GM12878 (cell line): ENCODE measurements at regions not wholly inside any gene's neighbourhood (a gene's known extent, or its start where the extent isn't known, plus 50 kb on each side); places are given as distances from the start of the nearest gene placed in this dataset.

Experiments
- ATAC-seq: fragments of 200-7000 bp; cut with Tn5 transposase; 3 replicates; pipeline ENCODE4 v1.9.1; 2020; ENCODE audit warnings: mild to moderate bottlenecking, moderate library complexity
- BruUV-seq: library from RNA; stranded (reverse); fragments of 400-500 nt; replicated peaks from 2 replicates; lab custom pipeline; 2021; lab: Mats Ljungman, UMichigan
- CTCF ChIA-PET: fragments of 300-600 bp; sonication (Branson Sonifier 250); formaldehyde crosslinking; extraction: SDS; loops from one replicate; lab custom pipeline; 2021; ENCODE audit warnings: inconsistent platforms; lab: Yijun Ruan, JAX
- POLR2A ChIA-PET: fragments of 350-600 bp; formaldehyde crosslinking; extraction: SDS; loops from one replicate; lab custom pipeline; 2021; ENCODE audit warnings: inconsistent platforms; lab: Charles Lee
- RAD21 ChIA-PET: fragments of 300-600 bp; sonication (Branson Sonifier 250); formaldehyde crosslinking; loops from one replicate; lab custom pipeline; 2023; ENCODE audit warnings: antibody characterized with exemption; ENCODE audit not compliant: unreplicated experiment; lab: Charles Lee
- SMC1A ChIA-PET: fragments of 300-600 bp; sonication (Branson Sonifier 250); formaldehyde crosslinking; loops from one replicate; lab custom pipeline; 2023; ENCODE audit not compliant: unreplicated experiment, uncharacterized antibody; lab: Charles Lee
- DNase-seq: peaks from one replicate; pipeline ENCODE4 v3.0.0-alpha.2; 2011; ENCODE audit warnings: low read depth, low spot score
- FAIRE-seq: peaks from 3 replicates; lab custom pipeline; 2011; peaks lifted over from hg19 to GRCh38; lab: Jason Lieb, UNC
- H2AFZ ChIP-seq: 2 replicates; pipeline ENCODE4 v1.6.0; 2011; ENCODE audit warnings: low read depth, low read length, control low read depth; ENCODE audit not compliant: control insufficient read depth
- H3K27ac ChIP-seq: 2 replicates; pipeline ENCODE4 v1.5.1; 2011; ENCODE audit warnings: control low read depth; ENCODE audit not compliant: control insufficient read depth, insufficient read depth
- H3K27me3 ChIP-seq, 2 experiments: replicated peaks in 1 of 2; 2 replicates each; pipeline versions ENCODE4 v1.6.0 to v1.6.1; 2011; ENCODE audit warnings: low read length in 1 of 2; ENCODE audit not compliant: control insufficient read depth in 2 of 2, insufficient read depth in 2 of 2
- H3K36me3 ChIP-seq, 2 experiments: 2 replicates each; pipeline ENCODE4 v1.5.1; 2011; ENCODE audit warnings: low read length in 1 of 2; ENCODE audit not compliant: control insufficient read depth in 2 of 2, insufficient read depth in 2 of 2
- H3K4me1 ChIP-seq: 2 replicates; pipeline ENCODE4 v1.6.1; 2011; ENCODE audit warnings: mild to moderate bottlenecking, low read length, moderate library complexity, mixed read lengths; ENCODE audit not compliant: control insufficient read depth, insufficient read depth
- H3K4me2 ChIP-seq: 2 replicates; pipeline ENCODE4 v1.6.0; 2011; ENCODE audit warnings: control low read depth; ENCODE audit not compliant: control insufficient read depth, insufficient read depth
- H3K4me3 ChIP-seq: fragments of 200-600 bp; sonication (generic); 2 replicates; pipeline ENCODE4 v1.5.1; 2016
- H3K79me2 ChIP-seq: 2 replicates; pipeline ENCODE4 v1.6.0; 2011; ENCODE audit warnings: low read length; ENCODE audit not compliant: control insufficient read depth, insufficient read depth
- H3K9ac ChIP-seq: 2 replicates; pipeline ENCODE4 v1.8.0; 2011; ENCODE audit warnings: low read length, control low read depth, mixed read lengths; ENCODE audit not compliant: control insufficient read depth, insufficient read depth
- H3K9me3 ChIP-seq: replicated peaks from 3 replicates; pipeline ENCODE4 v1.5.1; 2011; ENCODE audit warnings: mild to moderate bottlenecking, low read length; ENCODE audit not compliant: control insufficient read depth, insufficient read depth
- H4K20me1 ChIP-seq: 2 replicates; pipeline ENCODE4 v1.6.0; 2011; ENCODE audit not compliant: control insufficient read depth, insufficient read depth
- CHD2 ChIP-seq: IDR thresholded peaks from 2 replicates; pipeline ENCODE4 v1.6.1; 2011; ENCODE audit warnings: low read depth, low read length, improper control_type of control experiment, borderline replicate concordance
- ETV6 ChIP-seq, 2 experiments: fragments of 450-650 bp in 1 of 2; IDR thresholded peaks in 1 of 2; conservative IDR thresholded peaks in 1 of 2; 2 replicates each; pipeline ENCODE4 v1.6.1; 2014; ENCODE audit warnings: antibody characterized with exemption in 1 of 2, borderline replicate concordance in 1 of 2, low read depth in 1 of 2, mild to moderate bottlenecking in 1 of 2, moderate library complexity in 1 of 2
- EZH2 ChIP-seq: IDR thresholded peaks from 2 replicates; pipeline ENCODE4 v1.6.1; 2012; ENCODE audit warnings: low read depth, mild to moderate bottlenecking, control low read depth, inconsistent platforms, low read length, borderline replicate concordance; ENCODE audit not compliant: control insufficient read depth
- HDAC2 ChIP-seq: fragments of 200-600 bp; sonication (generic); IDR thresholded peaks from 2 replicates; pipeline ENCODE4 v1.6.1; 2017
- IRF5 ChIP-seq: fragments of 450-650 bp; IDR thresholded peaks from 2 replicates; pipeline ENCODE4 v1.6.1; 2017; ENCODE audit warnings: borderline replicate concordance
- MTA3 ChIP-seq: IDR thresholded peaks from 2 replicates; pipeline ENCODE4 v1.6.1; 2012; ENCODE audit warnings: low read length, inconsistent platforms, borderline replicate concordance
- POLR2AphosphoS5 ChIP-seq: IDR thresholded peaks from 2 replicates; pipeline ENCODE4 v1.6.1; 2011; ENCODE audit warnings: mild to moderate bottlenecking, low read length, inconsistent platforms
- ZSCAN29 ChIP-seq: fragments of 450-650 bp; IDR thresholded peaks from 2 replicates; pipeline ENCODE4 v1.6.1; 2017; ENCODE audit warnings: mild to moderate bottlenecking, moderate library complexity
- in situ Hi-C: fragments of 300-500 bp; cut with MboI; formaldehyde crosslinking; loops from 9 replicates; pipeline ENCODE4 v1.14.3; 2018; ENCODE audit warnings: mixed read lengths
- intact Hi-C: fragments of 100-400 bp; cut with micrococcal nuclease; formaldehyde crosslinking; loops from one replicate; pipeline ENCODE4 v1.14.2; 2022; ENCODE audit not compliant: unreplicated experiment

- no peak for TF ChIP-seq ETV6 (conservative IDR thresholded peaks at IDR 0.05 in 1 of 2, IDR thresholded peaks at IDR 0.05 in 1 of 2; ENCODE audit: borderline replicate concordance in 1 of 2, low read depth in 1 of 2)
- TF ChIP-seq CHD2: no peak
- no peak for TF ChIP-seq HDAC2
These were observed 108.8 kb upstream of the PREP start (continued) for GRCh38 chr6:105511639-105512038.

GRCh38 chr6:105510746-105511145 is 107.9 kb upstream of the PREP start:
- H3K27me3 ChIP-seq: no peaks in the 10 kb centered on the region; a peak in 1 of 4 replicates
- ATAC-seq (no peak), FAIRE-seq (no peak), DNase-seq (no peak)
- no peaks in the 10 kb centered on the region for H4K20me1 ChIP-seq
- RAD21 ChIA-PET: interaction anchor here (1.6 kb wide), 1 partner anchor 136 kb away, joined by 3 read pairs; no protein-coding TSS in a partner anchor
- no peaks in the 10 kb centered on the region for H3K79me2 ChIP-seq
- SMC1A ChIA-PET: interaction anchor here (1.6 to 2.3 kb wide), 3 partner anchors 9 to 219 kb away, joined by 3 to 15 read pairs (median 5); no protein-coding TSS in a partner anchor
- in situ Hi-C loops (no loop called here), intact Hi-C loops (no loop called here)
- POLR2A ChIA-PET: interaction anchor here (1.9 kb wide), 1 partner anchor 9 kb away, joined by 5 read pairs; no protein-coding TSS in a partner anchor
- no peak for TF ChIP-seq IRF5
- no peak for TF ChIP-seq EZH2
- no peak for TF ChIP-seq POLR2AphosphoS5
- no peak for TF ChIP-seq ZSCAN29
- TF ChIP-seq MTA3: no peak
- H3K27ac ChIP-seq: no peak overlapping the region
- CTCF ChIA-PET: interaction anchor here (0.6 to 0.9 kb wide), 2 partner anchors 10 to 52 kb away, joined by 3 read pairs; no protein-coding TSS in a partner anchor
- no TSS peak for BruUV-seq
- H3K4me1 ChIP-seq: no peaks in the 10 kb centered on the region
- H3K36me3 ChIP-seq: no peaks in the 10 kb centered on the region
- no peaks in the 10 kb centered on the region; the same call in 2 of the 3 replicates for H3K9me3 ChIP-seq
- H3K4me2 ChIP-seq: no peak overlapping the region
- H3K4me3 ChIP-seq: no peak overlapping the region
- H2AFZ ChIP-seq: no peak overlapping the region
- no peak overlapping the region for H3K9ac ChIP-seq
